ENCODE measurements at regions not wholly inside any gene's neighbourhood (a gene's known extent, or its start where the extent isn't known, plus 50 kb on each side); places are given as distances from the start of the nearest gene placed in this dataset.

DNA sequence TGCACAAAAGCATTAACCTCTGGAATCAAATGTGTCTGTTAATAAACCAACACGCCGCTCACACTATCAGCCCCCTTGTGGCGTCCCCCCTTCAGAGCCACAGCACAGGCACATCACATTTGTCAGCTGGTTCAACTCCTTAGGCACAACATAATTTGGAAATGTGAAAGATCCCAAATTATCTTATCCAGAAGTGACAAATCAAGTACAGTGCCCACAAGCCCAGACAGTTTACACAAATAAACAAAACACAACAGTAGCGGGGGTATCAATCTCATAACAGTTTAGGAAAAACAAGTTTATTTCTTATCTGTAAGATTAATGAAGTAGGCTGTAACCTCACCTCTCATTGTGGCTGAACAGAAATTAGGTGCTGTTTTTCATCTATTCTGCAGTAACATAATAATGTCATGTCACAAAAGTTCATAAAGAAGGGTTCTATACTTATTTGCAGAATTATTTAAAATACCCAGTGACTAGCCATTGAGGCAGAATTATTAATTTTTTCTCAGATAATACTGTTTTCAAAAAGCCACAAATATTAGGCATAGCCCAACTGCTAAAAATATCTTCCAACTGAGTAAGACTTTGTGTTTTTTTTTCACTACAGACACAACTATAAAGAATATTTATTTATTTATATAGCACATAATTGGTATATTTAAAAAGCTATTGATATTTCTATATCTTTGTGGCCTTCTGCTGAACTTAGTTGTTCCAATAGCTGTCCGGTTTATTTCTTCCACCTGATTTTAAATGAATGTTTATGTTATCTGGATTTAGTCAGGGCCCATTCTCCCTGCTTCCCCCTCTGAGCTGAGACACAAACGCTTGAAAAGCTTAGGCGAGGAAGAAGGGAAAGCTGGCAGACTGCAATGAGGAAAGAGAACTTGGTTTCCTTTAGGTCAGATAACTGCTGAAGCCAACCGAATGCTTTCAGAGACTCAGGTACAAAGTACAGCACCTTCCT is 214.7 kb downstream of the QDPR start:
- DNase-seq (ENCODE audit: low read depth in 2 of 2), result no peak

DNA sequence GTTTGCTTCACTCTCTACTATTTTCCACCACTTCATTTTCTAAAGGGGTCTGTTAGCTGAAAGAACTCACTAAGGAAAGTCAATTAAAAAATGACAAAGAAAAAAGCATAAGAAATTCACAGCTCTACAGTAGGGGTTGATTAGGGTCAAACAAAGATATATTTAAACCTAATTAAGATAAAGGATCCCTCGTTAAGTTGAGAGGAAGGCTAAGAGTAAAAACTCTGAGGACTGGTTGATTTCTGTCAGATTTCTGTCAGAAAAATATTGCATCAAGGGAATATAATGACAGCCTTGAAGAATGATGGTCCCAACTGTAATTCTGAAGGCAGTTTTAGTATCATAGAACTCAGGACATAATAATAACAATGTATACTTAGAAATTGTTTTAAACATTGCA is 218.0 kb downstream of the QDPR start:
- no peak for DNase-seq (ENCODE audit: low read depth in 2 of 2)

DNA sequence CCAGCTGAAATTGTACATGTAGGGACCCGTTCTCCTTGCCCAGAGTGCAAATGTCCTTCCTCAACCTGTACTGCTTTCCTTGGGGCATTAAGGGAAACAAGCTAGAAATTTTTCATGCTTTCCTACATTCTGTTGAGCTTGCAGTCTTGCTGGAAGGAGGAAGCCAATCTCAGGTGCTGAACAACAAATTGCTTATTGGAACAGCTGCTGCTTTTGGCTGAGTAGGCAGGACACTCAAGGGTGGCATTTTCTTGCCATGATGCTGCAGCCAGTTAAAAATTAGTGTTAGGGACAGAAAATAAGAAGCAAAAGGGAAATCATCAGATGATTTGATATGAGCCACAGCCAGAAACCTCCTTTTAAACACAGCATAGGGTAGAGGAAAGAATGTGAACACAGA is 223.7 kb downstream of the QDPR start:
- DNase-seq (ENCODE audit: low read depth in 2 of 2), result no peak

DNA sequence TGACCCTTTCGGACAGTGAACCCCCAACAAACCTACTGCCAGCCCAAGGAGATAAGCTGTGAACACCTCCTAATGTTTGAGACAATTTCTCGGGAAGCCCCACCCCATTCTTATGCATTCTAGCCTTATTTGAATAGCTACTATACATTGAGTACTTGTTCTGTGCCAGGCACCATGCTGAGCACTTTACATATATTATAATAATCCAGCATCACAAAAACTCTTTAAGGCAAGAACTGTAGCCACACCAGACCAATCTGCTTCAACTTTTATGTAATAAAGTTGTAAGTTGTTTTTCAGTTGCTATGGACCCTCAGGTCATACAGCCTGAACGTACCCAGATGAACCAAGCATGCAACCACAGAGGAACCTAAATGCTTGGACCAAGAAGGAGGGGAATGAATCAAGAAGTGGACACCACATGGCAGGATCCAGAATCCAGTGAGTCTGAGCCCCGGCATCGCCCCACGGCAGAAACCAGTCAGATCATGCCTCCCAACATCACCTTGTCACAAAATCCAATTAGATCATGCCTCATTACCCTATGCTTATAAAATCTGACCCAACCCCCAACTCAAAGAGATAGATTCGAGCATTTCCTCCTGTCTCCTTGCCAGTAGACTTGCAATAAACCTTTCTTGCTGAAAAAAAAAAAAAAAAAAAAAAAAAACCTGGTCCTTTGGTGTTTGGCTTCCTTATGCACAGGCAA is 225.0 kb downstream of the QDPR start:
- no peak for DNase-seq (ENCODE audit: low read depth in 2 of 2)

DNA sequence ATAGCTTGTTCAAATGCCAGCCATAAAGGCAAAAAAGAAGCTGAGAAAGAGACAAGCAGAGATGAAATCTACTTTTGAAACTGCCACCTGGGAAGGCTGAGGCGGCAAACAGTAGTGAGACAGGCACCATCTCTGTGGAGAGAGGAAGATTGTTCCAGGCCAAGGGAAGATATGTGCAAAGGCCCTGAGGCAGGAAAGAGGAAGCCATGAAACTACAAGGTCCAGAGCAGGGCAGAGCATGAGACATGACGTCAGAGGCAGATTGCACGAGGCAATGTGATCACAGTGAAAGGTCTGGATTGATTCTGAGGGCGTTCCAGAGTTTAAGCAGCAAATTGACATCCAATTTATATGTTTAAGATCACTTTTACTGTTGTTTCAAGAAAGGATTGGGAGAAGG is 226.1 kb downstream of the QDPR start:
- no peak for DNase-seq (ENCODE audit: low read depth in 2 of 2)

DNA sequence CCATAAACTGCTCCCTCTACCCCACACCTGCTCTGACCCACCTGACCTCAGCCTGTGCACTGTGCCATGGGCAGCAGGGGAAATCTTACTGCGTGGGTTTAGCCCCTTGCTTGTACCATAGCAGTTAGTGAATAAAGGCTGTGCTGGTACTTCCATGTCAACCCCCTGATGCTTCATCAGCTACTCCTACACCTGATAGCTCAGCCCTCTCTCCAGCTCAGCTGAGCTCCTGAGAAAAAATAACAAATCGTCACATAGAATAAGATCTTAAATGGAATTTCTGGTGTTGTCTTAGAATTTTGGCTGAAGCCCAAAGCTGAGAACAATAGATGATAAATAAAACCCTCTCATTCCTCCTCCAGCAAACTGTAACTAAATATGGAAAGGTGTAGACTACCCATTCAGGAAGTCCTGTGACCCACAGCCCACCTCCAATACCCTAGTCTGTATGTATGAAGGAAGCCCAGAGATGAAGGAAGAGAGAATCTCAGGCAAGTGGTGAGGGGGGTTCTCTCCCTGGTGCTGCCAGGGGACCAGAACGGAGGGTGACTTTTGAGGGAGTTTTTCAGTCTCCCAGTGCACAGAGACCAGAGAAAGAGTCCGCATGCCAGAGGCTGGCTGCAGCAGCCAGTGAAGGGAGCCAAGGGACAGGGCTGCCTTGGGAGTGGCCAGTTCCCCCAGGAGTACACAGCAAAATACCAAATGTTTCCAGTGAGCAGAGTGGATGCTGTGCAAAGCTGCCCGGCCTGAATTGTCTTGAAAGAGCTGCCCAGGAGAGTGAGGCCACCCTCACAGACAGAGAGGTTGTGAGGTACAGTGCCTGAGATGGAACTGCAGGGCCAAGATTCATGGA is 227.3 kb downstream of the QDPR start:
- DNase-seq (ENCODE audit: low read depth in 2 of 2), result no peak

DNA sequence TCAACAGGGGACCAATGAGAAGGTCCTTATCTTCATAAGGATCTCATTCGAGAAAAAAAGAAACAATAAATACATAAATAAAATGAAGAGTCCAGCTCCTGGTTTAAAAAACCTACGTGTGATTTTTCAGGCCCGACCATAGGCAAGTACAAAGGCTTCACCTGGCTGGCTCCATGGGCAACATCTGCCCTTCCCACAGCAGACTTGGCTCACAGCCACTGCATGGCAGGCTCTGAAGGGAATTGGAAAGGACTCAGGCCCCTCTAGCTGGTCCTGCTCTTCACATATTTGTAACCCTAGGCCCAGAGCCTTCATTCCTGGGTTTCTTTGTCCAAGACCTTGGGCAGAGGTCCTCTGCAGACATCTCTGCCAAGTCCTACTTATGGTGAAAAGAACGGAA is 228.1 kb downstream of the QDPR start:
- no peak for DNase-seq (ENCODE audit: low read depth in 2 of 2)

DNA sequence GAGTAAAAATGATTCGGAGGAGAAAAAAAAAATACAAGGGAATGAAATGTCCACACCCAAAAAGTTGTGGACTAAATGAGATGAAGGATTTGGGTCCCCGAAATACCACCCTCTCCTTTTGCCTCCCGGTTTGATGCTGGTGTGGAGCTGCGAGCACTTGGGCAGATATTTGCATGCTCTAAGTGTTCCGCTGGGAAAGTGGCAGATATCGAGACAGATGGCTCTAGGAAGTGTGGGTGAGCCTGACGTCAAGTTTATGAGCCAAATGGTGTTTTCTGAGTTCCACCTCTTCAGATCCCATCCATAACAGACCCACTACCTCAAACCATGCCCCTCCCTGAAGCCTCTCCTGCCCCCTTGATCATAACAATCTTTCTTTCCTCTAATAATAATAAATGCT is 228.6 kb downstream of the QDPR start:
- DNase-seq (ENCODE audit: low read depth in 2 of 2), result no peak

DNA sequence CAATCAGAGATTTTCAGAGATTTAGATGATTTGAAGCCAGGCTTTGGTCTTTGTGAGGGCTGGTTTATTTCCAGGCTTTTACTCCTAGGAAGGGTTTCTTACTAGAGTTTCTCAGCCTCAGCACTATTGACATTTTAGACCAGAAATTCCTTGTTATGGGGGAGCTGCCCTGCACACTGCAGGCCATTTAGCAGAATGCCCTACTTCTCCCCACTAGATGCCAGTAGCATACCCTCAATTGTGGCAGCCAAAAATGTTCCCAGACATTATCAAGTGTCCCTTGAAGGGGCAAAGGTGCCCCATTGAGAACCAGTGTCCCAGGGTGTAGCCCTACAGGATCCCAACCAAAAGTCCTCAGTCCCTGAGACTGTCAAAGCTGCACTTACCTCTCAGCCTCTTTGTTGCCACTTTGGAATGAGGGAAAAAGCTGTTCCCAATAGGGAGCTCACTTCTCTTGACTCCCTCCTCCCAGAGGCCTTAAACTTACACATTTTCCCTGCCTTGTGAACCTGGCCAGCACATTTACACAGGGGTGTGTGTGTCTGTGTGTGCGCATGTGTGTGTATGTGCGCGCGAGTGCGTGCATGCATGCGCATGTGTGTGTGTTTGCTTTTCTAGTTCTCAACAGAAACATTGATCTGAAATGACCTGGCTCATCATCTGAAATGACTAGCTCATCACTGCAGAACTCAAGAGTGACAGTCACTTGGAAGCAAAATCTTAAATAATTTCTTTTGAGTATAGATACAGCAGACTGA is 231.4 kb downstream of the QDPR start:
- DNase-seq (ENCODE audit: low read depth in 2 of 2), result no peak

DNA sequence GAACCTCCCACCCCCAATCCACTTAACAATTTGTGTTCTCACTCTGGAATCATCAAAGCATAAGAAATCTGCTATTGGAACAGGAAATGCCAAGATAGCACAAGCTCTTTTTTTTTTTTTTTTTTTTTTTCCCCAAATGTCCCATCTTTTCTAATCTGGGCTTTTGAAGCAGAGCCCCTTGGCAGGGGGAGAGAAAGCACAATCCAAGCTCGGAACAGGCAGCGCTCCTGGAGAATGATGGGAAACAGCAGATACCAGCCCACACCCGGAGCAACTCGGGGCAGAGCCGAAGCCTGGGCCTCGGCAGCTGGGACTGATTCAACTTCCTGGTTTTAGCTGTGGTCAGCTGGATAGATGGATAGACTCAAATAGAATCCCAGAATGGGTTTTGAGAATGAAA is 235.1 kb downstream of the QDPR start:
- no peak for DNase-seq (ENCODE audit: low read depth in 2 of 2)

DNA sequence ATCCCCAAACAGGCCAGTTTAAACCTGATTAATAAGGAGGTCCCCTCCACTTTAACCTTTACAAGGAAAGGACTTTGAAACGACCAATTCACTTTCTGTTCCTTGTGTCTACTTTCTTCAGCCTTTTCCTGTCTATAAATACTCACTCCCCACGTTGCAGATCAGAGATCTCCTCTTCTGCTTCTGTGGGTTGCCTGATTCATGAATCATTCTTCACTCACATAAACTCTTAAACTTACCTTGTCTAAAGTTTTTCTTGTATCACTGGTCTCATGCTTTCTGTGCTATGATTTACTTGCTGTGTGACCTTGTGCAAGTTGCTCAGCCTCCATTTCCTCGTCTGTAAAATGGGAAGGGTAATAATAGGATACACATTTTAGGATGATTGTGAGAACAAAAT is 236.1 kb downstream of the QDPR start:
- no peak for DNase-seq (ENCODE audit: low read depth in 2 of 2)

DNA sequence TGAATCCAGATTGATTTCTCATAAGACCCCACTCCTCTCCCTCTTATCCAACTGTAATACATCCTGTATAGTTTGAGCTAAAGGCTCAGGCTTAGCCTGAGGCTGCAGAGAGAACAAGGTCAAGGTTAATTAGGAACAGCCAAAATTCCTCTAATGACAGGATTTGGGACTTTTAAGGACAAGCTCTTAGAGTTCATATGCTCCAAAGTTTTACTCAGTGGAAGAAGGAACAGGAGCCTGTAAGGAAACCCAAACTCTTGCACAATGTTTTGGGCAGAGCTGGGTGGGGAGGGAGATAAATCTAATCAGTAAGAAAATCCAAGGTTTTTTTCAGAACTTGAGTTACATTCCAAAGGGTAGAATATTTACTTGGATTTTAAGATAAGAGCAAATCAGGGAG is 238.8 kb downstream of the QDPR start:
- no peak for DNase-seq (ENCODE audit: low read depth in 2 of 2)

DNA sequence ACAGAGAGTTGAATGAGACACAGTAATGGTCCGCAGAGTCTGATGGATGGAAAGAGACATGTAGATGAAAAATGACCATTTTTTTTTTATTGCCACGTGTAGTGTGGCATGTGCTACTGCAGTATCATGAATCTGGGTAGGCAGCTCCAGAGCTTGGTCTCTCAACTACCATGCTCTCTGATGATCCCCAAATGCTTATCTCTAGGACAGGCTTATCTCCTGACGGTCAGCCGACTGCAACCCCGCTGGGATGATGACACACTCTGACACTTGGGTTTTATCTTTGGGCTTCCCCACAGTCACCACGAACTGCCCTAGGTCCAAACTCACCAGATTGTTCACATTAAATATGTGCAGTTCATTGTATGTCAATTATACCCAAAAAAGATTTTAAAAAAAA is 239.7 kb downstream of the QDPR start:
- DNase-seq (ENCODE audit: low read depth in 2 of 2), result no peak

DNA sequence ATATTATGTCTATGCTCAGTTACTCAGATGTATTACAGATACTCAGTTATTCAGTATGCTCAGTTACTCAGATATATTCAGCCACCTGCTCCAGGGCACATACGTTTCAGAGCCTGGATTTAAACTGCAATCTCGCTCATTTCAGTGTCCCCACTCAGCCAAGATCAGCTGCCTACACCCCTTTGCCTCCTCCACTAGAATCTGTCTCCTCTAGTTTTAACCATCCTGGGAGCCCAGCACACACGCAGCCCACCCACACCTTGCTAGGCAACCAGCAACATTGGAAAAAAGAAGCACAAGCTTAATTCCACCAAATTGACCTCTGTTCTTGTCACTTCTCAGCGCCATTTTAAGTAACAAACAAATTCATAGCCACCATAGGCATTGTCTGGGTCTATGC is 246.2 kb downstream of the QDPR start:
- DNase-seq (ENCODE audit: low read depth in 2 of 2), result no peak

DNA sequence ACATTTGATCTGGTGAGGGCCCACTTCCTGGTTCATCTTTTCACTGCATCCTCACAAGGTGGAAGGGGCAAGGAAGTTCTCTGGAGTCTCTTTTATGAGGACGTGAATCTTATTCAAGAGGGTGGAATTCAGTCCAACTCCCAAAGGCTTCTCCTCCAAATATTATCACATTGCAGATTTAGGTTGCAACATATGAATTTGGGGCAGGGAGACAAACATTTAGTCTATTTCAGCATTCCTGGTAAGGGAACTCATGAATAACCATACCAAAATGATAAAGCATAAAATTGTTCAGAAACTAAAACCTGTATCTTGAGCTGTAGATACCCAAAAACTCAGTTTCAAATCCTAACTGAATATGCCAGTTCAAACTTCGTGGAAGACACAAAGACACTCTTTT is 246.8 kb downstream of the QDPR start:
- no peak for DNase-seq (ENCODE audit: low read depth in 2 of 2)

DNA sequence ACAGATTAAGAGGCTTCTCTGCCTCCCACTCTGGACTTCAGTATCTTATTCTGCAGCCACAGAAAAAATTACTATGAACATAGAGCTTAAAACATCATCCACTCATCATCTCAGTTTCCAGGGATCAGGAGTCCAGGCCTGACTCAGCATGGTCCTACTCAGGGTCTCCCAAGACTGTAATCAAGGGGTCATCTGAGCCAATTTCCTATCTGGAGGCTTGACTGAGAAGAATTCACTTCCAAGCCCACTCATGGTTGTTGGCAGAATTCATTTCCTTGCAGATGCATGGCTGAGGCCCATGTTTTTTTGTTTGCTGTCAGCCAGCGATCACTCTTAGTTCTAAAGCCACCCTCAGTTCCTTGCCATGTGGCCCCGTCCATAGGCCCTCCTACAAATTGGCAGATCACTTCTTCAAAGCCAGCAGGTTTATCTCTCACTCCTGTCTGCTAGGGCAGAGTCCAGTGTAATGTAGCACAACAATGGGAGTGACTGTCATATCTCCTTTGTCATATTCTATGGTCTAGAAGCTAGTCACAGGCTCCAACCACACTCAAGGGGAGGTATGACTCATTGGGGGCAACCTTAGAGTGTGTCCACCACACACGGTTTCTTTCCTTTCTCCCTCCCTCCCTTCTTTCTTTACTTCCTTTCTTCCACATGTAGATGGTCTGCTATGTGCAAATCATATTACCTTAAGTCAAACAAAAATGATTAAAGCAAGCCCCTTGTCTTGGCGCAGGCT is 251.6 kb downstream of the QDPR start:
- DNase-seq (ENCODE audit: low read depth in 2 of 2), result no peak

DNA sequence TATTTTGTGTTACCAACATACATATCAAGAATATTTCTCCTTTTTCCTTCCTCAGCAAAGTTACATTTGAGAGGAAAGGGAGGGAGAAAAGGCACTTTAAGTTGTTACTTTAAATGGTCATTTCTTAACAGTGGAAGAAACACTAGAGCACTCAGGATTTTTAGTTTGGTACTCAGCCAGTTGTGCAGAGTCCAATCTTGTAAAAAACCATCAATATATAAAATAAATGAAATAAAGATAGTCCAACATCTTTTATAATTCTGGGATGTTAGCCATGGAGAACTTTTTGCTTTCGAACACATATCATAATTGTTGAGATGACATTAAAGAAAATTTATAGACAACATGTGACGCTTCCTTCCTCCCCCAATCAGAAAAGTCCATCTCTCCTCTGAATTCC is 253.8 kb downstream of the QDPR start:
- DNase-seq (ENCODE audit: low read depth in 2 of 2), result no peak

DNA sequence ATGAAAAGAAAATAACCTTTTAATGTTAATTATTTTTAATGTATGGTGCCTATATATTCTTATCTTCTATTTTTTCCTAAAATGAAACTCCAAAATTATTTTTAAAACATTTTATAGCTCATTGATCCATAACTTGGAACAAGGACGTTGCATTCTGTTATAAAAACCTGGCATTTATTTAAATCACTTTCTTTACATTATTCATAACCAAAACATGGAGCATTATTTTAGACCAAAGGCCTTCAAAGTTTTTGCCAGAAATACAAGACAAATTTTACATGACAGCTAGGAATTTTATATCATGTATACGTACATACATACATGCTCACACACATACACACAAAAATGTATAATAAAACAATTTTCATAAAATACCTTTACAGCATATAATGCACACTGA is 259.8 kb downstream of the QDPR start:
- DNase-seq (ENCODE audit: low read depth in 2 of 2), result no peak

DNA sequence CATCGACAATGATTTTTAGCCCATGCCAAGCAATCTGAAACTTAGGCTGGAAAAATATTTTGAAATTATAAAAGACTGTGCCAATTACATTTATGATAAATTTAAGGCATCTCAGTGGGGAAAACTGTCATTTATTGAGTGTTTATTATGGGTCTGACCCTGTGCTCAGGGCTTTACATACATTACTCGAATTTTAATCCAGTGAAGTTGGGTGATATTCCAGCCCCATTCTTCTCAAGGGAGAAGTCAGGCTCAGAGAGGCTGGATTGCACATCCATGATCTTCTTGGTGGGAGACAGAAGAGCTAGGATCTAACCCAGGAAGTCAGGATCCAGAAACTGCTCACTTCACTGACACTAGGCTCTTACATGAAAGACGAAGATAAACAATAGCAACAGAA is 260.8 kb downstream of the QDPR start:
- DNase-seq (ENCODE audit: low read depth in 2 of 2), result no peak

DNA sequence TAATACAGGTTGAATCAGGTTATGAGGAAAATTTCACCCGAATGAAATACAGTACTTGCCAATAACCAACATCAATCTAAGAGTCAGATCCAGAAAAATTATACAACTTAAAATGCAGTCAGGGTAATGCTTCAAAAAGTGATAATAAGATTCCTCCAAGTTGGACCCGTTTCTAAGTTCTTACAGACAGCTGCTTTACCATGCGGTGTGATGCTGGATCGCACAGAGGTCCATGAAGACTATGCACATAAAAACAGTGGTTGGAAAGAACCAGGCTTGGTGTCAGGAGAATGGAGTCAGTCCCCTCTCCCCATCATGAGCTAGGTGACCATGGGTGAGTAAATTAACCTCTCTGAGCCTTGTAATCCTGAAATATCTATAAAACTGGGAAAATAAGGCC is 261.3 kb downstream of the QDPR start:
- DNase-seq (ENCODE audit: low read depth in 2 of 2), result no peak

DNA sequence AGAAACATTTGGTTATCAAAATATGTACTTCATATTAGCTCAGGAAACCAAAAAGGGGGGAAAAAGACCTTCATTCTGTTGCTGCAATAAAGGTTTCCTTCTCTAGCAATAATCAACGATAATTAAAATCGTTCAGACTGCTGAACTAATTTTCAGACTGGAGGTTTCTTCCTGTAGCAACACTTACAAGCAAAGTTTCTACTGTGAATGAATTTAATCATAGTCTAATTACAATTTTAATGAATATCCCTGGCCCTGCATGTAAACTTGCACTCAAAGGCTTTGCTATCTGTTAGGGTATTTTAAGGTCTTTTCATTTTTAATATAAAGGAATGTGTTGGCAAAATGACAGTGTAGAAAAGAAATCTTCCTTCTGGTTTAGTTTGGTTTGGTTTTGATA is 265.2 kb downstream of the QDPR start:
- DNase-seq (ENCODE audit: low read depth in 2 of 2), result no peak
